Stimulated activated CD8-positive, alpha-beta memory T cell treated with anti-CD3 and anti-CD28 coated beads, Interleukin-15, amount 100 ng/mL, for 48 hours (primary cell): ENCODE measurements at regions not wholly inside any gene's neighbourhood (a gene's known extent, or its start where the extent isn't known, plus 50 kb on each side); places are given as distances from the start of the nearest gene placed in this dataset.
"Not testable (repeated sequence)": the region's sequence is repeated elsewhere in the genome, so short reads cannot be mapped to it uniquely, and the experiment has no call there.

Source experiments
- DNase-seq, 2 donors: peaks; one replicate each; pipeline ENCODE4 v3.0.0-alpha.2; 2020; ENCODE audit warnings: low read depth in 2 of 2

DNA sequence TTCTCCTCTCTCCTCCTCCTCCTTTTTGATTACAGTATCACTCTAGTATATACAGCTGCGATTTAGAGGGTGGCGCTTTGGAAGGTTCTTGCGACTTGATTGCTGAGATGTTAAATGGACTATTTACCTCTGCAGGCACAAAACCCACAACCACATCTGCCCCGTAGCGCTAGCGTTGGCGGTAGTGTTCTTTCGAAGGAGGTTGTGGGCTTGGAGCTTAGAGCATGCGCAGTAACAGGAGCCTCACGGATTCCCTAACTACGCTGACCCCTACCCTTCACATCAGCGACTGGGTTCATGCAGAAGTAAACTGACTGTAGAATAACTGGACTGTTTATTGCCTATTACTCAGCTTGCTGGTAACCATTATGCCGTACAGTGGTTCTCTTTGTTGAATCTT lies 58.0 kb downstream of the CGGBP1 start:
- DNase-seq = peak in 1 of 2 donors; percentile 9

DNA sequence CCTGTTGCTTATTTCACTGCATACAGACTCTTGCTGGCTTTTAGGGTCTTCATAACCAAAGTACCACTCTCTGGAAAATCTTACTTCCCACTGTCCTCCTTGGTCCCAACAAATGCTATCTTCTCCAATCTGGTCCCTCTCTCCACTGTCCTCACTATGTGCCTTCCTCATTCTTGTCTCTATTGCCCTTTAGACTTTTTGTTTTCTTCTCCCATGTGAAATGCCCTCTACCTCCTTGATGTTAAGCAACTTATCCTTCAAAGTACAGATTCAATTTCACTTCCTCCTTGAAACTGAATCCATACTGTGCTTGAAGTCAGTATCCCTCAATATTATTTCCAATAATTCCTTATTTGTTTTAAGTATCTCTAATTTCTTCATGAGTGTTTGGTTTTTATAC lies 60.8 kb downstream of the CGGBP1 start:
- no peak for DNase-seq

DNA sequence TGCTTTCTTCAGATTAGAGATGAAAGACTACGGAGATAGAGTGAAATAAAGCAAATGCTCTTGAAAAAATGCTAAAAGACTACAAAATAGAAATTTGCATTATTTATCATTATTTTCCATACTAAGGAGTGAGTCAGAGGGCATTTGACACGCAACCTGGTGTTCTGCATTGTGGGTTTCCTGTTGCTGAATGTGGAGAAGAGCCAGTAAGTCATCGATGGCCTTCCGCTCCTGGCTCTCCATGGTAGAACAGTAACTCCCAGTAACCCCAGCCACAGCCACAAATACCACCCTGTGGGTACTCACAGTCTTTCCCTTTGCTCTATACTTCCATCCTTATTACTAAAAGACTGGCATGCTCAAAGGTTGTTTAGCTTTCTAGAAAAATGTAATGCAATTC lies 61.5 kb downstream of the CGGBP1 start:
- DNase-seq = peak; percentile 15 to 48

DNA sequence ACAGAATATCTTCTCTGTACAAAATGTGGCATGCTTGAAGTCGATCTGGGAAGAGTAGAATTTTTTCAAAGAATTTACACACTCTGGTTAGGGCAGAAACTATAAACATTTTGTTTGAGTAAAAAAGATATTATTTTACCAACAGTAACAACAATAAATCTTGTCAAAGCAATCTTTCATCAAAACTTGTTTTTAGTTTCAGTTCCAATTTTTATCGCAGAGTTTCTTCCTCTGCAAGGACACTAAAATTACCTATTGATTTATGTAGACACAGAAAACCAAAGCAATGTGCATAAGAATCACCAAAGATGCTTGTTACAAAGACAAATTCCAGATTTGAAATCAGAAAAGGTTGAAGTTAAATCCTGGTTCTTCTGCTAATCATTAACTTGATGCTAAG lies 61.9 kb downstream of the CGGBP1 start:
- DNase-seq = no peak

DNA sequence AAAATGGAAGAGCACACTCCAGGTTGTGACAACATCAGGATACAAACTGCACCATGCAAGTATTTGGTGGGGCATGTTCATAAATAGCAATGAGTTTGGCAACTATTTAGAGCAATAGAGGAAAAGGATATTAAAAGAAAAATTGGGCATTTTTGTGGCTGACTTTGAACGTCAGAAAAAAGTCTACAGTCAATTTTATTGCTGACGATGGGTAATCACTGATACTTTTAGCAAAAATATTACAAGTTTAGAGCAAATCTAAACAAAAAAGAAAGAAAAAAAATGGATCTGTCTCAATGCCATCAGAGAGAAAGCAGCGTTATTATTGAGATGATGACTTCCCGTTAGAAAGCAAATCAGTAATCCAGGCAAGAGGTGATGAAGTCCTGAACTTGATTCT lies 65.2 kb downstream of the CGGBP1 start:
- DNase-seq = no peak

DNA sequence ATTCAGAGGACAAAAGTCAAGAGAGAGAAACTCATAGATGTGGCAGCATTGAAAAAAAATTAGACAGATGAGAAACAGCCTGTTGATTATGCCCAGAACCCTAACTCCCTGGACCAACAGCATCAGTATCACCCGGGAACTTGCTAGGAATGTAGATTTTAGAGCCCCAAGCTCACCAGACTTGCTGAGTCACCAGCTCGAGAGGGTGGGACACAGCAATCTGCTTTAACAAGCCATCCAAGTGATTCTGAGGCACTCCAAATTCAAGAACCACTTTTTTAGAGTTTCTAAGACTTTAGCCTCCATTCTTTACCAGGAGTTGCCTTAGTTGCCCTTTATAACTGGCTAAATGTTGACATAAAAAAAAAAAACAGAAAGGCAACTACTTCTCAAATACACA lies 70.9 kb downstream of the CGGBP1 start:
- DNase-seq = no peak

- no peak for DNase-seq
These were observed 76.4 kb downstream of the CGGBP1 start for GRCh38 chr3:87982421-87982820.

GRCh38 chr3:87979527-87979926 lies 79.3 kb downstream of the CGGBP1 start:
- no peak for DNase-seq

DNA sequence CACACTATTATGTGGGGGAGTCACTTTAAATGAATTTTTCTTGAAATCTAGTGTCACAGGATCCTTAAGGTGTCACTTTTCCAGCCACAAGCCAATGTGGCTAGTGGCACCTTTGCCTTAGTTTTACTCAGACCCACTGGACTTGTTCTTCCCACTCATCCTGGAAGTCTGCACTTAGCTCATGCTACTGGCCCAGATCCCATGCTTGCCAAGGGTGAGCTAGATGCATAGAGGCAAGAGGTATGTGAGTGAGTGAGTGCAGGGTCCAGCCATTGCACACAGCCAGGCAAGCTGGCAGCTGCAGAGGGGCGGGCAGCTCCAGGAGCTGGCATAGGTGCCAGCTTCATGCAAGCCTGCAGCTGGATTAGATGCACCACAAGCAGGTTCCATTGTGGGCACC lies 81.0 kb downstream of the CGGBP1 start:
- DNase-seq = no peak

GRCh38 chr3:87975716-87976115 lies 83.1 kb downstream of the CGGBP1 start:
- DNase-seq = no peak

GRCh38 chr3:87973906-87974305 lies 84.9 kb downstream of the CGGBP1 start:
- DNase-seq = no peak

- DNase-seq = no peak
These were observed 89.2 kb downstream of the CGGBP1 start for GRCh38 chr3:87969620-87970019.

- no peak for DNase-seq
These were observed 90.1 kb downstream of the CGGBP1 start for GRCh38 chr3:87968668-87969067.

- DNase-seq = no peak
These were observed 100.5 kb downstream of the CGGBP1 start for GRCh38 chr3:87958289-87958688.

GRCh38 chr3:87957575-87957974 lies 101.2 kb downstream of the CGGBP1 start:
- DNase-seq = no peak

- no peak for DNase-seq
These were observed 109.0 kb downstream of the CGGBP1 start for GRCh38 chr3:87949879-87950208.

GRCh38 chr3:87949189-87949878 lies 109.5 kb downstream of the CGGBP1 start:
- DNase-seq = no peak

GRCh38 chr3:87946007-87946406 lies 112.8 kb downstream of the CGGBP1 start:
- DNase-seq = not testable (repeated sequence)

DNA sequence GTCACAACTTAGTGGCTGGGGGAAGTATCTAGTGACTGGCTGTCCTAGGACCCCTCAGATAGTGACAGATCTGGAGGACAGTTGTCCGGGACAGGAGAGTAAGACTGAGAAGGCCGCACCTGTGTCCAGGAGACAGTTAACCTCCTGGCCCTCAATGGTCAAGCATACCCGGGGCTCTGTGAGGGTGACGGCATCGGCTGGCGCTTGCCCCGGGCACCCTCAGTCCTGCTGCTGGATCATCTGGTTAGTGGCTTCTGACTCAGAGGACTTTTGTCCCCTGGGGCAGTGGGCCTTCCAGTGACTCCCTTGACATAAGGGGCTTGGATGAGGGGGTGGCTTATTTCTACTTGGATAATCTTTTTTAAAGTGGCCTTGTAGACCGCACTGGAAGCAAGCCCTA lies 116.5 kb downstream of the CGGBP1 start:
- DNase-seq = not testable (repeated sequence)

- DNase-seq = no peak
These were observed 134.3 kb downstream of the CGGBP1 start for GRCh38 chr3:87924485-87924884.

GRCh38 chr3:87920549-87920948 lies 138.3 kb downstream of the CGGBP1 start:
- no peak for DNase-seq

DNA sequence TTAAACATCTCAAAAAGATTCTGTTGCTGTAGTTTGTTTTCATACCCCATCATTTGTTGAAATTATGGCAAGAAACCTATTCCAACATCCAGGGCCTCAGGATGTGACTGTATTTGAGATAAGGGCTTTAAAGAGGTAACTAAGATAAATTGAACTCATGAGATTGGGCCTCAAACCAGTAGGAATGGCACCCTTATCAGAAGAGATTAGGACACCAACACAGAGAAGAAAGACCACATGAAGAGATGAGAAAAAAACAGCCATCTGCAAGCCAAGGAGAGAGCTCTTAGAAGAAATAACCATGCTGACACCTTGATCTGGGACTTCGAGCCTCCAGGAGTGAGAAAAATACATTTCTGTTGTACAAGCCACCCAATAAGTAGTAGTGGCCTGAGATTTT lies 157.7 kb downstream of the CGGBP1 start:
- DNase-seq = no peak

GRCh38 chr3:87900061-87900460 lies 158.7 kb downstream of the CGGBP1 start:
- no peak for DNase-seq

DNA sequence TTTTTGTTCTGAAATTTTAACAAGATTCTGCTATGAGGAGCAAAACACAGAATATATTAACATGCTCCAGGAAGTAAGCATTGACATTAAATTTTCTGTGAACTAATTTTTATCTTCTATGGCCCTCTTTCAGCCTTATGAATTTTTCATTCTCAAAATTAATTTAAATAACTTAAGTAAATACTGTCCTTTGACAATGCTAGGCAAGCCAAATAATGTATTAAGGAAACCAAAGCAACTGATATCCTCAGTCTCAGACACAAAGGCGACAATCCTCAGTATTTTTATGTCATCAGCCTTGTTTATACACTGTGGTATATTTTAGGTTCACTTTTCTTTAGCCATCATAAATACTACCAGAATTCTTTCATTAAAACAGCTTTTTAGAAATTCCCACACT lies 159.8 kb downstream of the CGGBP1 start:
- no peak for DNase-seq
